IMR-90 (cell line): ENCODE measurements at regions not wholly inside any gene's neighbourhood (a gene's known extent, or its start where the extent isn't known, plus 50 kb on each side); places are given as distances from the start of the nearest gene placed in this dataset.

Source experiments
- ATAC-seq: fragments of 200-7000 bp; cut with Tn5 transposase; 2 replicates; pipeline ENCODE4 v1.9.1; 2020; ENCODE audit warnings: low read depth, mild to moderate bottlenecking, moderate library complexity
- BruUV-seq: library from RNA; stranded (reverse); fragments of 400-500 nt; replicated peaks from 2 replicates; lab custom pipeline; 2021; lab: Mats Ljungman, UMichigan
- CTCF ChIA-PET: fragments of 300-600 bp; formaldehyde crosslinking; extraction: SDS; loops from one replicate; lab custom pipeline; 2021; ENCODE audit warnings: antibody characterized with exemption; lab: Yijun Ruan, JAX
- POLR2A ChIA-PET: fragments of 300-600 bp; sonication (Branson Sonifier 250); formaldehyde crosslinking; loops from one replicate; lab custom pipeline; 2022; ENCODE audit warnings: antibody characterized with exemption; ENCODE audit not compliant: unreplicated experiment; lab: Charles Lee
- DNase-seq: peaks from one replicate; pipeline ENCODE4 v3.0.0; 2013
- H2AFZ ChIP-seq: replicated peaks from 2 replicates; pipeline ENCODE3; 2013; ENCODE audit warnings: low read length, mild to moderate bottlenecking; ENCODE audit not compliant: poor library complexity
- H2AK5ac ChIP-seq: 2 replicates; pipeline ENCODE4 v1.6.1; 2013; ENCODE audit warnings: low read depth, low read length, inconsistent platforms
- H2AK9ac ChIP-seq: replicated peaks from 2 replicates; pipeline ENCODE3; 2013; ENCODE audit warnings: mild to moderate bottlenecking, low read depth, low read length, moderate library complexity; ENCODE audit not compliant: poor library complexity
- H2BK120ac ChIP-seq: 2 replicates; pipeline ENCODE4 v1.6.1; 2013; ENCODE audit warnings: low read depth, low read length, inconsistent platforms
- H2BK15ac ChIP-seq: 3 replicates; pipeline ENCODE4 v1.6.1; 2013; ENCODE audit warnings: low read depth, low read length, inconsistent platforms
- H2BK20ac ChIP-seq: 2 replicates; pipeline ENCODE4 v1.6.1; 2013; ENCODE audit warnings: low read depth, mild to moderate bottlenecking, inconsistent platforms, low read length, moderate library complexity
- H2BK5ac ChIP-seq: 2 replicates; pipeline ENCODE4 v1.6.1; 2013; ENCODE audit warnings: mild to moderate bottlenecking, low read depth, low read length, inconsistent platforms; ENCODE audit not compliant: poor library complexity, severe bottlenecking
- H3K14ac ChIP-seq: replicated peaks from 2 replicates; pipeline ENCODE4 v1.6.1; 2013; ENCODE audit warnings: low read depth, low read length, inconsistent platforms
- H3K18ac ChIP-seq: 2 replicates; pipeline ENCODE4 v1.6.1; 2013; ENCODE audit warnings: low read depth, low read length, control low read depth
- H3K23ac ChIP-seq: 2 replicates; pipeline ENCODE4 v1.6.1; 2013; ENCODE audit warnings: low read depth, low read length, inconsistent platforms
- H3K27ac ChIP-seq: 2 replicates; pipeline ENCODE4 v1.5.1; 2013; ENCODE audit warnings: mild to moderate bottlenecking, control low read depth, low read length; ENCODE audit not compliant: insufficient read depth
- H3K27me3 ChIP-seq: 2 replicates; pipeline ENCODE4 v1.6.1; 2013; ENCODE audit warnings: low read length; ENCODE audit not compliant: control insufficient read depth, insufficient read depth
- H3K36me3 ChIP-seq: 2 replicates; pipeline ENCODE4 v1.6.1; 2013; ENCODE audit warnings: low read length, mixed read lengths; ENCODE audit not compliant: control insufficient read depth, insufficient read depth
- H3K4ac ChIP-seq: 2 replicates; pipeline ENCODE4 v1.6.1; 2013; ENCODE audit warnings: low read depth, low read length, inconsistent platforms
- H3K4me1 ChIP-seq: 2 replicates; pipeline ENCODE4 v1.6.1; 2013; ENCODE audit warnings: low read length, mixed read lengths; ENCODE audit not compliant: control insufficient read depth, insufficient read depth
- H3K4me2 ChIP-seq: 2 replicates; pipeline ENCODE4 v1.6.1; 2013; ENCODE audit warnings: low read depth, mild to moderate bottlenecking, control low read depth, low read length, moderate library complexity
- H3K4me3 ChIP-seq: 2 replicates; pipeline ENCODE4 v1.5.1; 2013; ENCODE audit warnings: low read depth, mild to moderate bottlenecking, control low read depth, low read length, moderate library complexity; ENCODE audit not compliant: insufficient read depth
- H3K56ac ChIP-seq: 2 replicates; pipeline ENCODE4 v1.6.1; 2013; ENCODE audit warnings: low read length, inconsistent platforms; ENCODE audit not compliant: insufficient read depth; ENCODE audit errors: extremely low read depth
- H3K79me1 ChIP-seq, 2 experiments: 2 replicates each; pipeline ENCODE4 v1.6.1; 2013; ENCODE audit warnings: low read length in 2 of 2, inconsistent platforms in 1 of 2, low read depth in 1 of 2
- H3K9ac ChIP-seq: 2 replicates; pipeline ENCODE4 v1.6.1; 2013; ENCODE audit warnings: low read depth, low read length, control low read depth
- H3K9me1 ChIP-seq: 2 replicates; pipeline ENCODE4 v1.6.1; 2013; ENCODE audit warnings: low read length, inconsistent platforms; ENCODE audit not compliant: insufficient read depth
- H3K9me3 ChIP-seq: 2 replicates; pipeline ENCODE4 v1.6.1; 2013; ENCODE audit warnings: low read length; ENCODE audit not compliant: control insufficient read depth, insufficient read depth
- H4K20me1 ChIP-seq: 2 replicates; pipeline ENCODE4 v1.6.1; 2013; ENCODE audit warnings: low read length, inconsistent platforms; ENCODE audit not compliant: insufficient read depth
- H4K5ac ChIP-seq: 2 replicates; pipeline ENCODE4 v1.6.1; 2013; ENCODE audit warnings: mild to moderate bottlenecking, low read depth, low read length, control low read depth
- H4K8ac ChIP-seq, 2 experiments: 2 replicates each; pipeline ENCODE4 v1.6.1; 2013; ENCODE audit warnings: low read depth in 2 of 2, low read length in 2 of 2, control low read depth in 1 of 2, inconsistent platforms in 1 of 2
- H4K91ac ChIP-seq: 2 replicates; pipeline ENCODE4 v1.6.1; 2013; ENCODE audit warnings: low read depth, low read length, inconsistent platforms; ENCODE audit not compliant: insufficient read depth
- BHLHE40 ChIP-seq: fragments of 150-350 bp; IDR thresholded peaks from 2 replicates; pipeline ENCODE4 v1.6.1; 2016; ENCODE audit warnings: mild to moderate bottlenecking, low read depth, low read length
- CEBPB ChIP-seq: IDR thresholded peaks from 2 replicates; pipeline ENCODE4 v1.6.1; 2012; ENCODE audit warnings: low read depth, low read length, improper control_type of control experiment
- CHD1 ChIP-seq: IDR thresholded peaks from 2 replicates; pipeline ENCODE4 v1.6.1; 2012; ENCODE audit warnings: low read depth, low read length, improper control_type of control experiment
- CTCF ChIP-seq: conservative IDR thresholded peaks from 2 replicates; pipeline ENCODE4 v1.5.1; 2012; ENCODE audit warnings: mild to moderate bottlenecking, low read depth, low read length, improper control_type of control experiment
- ELK1 ChIP-seq: fragments of 150-350 bp; IDR thresholded peaks from 2 replicates; pipeline ENCODE4 v1.6.1; 2016; ENCODE audit warnings: low read depth, mild to moderate bottlenecking, low read length, moderate library complexity, borderline replicate concordance
- FOS ChIP-seq: fragments of 150-350 bp; IDR thresholded peaks from 2 replicates; pipeline ENCODE4 v1.6.1; 2016; ENCODE audit warnings: low read depth, low read length
- MAFK ChIP-seq: IDR thresholded peaks from 2 replicates; pipeline ENCODE4 v1.6.1; 2012; ENCODE audit warnings: low read depth, low read length, improper control_type of control experiment
- MAZ ChIP-seq: IDR thresholded peaks from 2 replicates; pipeline ENCODE4 v1.6.1; 2012; ENCODE audit warnings: low read depth, mild to moderate bottlenecking, low read length, improper control_type of control experiment, moderate library complexity, borderline replicate concordance
- MXI1 ChIP-seq: IDR thresholded peaks from 2 replicates; pipeline ENCODE4 v1.6.1; 2012; ENCODE audit warnings: low read depth, mild to moderate bottlenecking, low read length, moderate library complexity, borderline replicate concordance
- NFE2L2 ChIP-seq: fragments of 150-350 bp; IDR thresholded peaks from 2 replicates; pipeline ENCODE4 v1.6.1; 2016; ENCODE audit warnings: low read depth, mild to moderate bottlenecking, low read length
- POLR2A ChIP-seq: IDR thresholded peaks from 2 replicates; pipeline ENCODE4 v1.6.1; 2012; ENCODE audit warnings: mild to moderate bottlenecking, low read depth, low read length
- RAD21 ChIP-seq: IDR thresholded peaks from 2 replicates; pipeline ENCODE4 v1.6.1; 2012; ENCODE audit warnings: low read length, improper control_type of control experiment
- RCOR1 ChIP-seq: IDR thresholded peaks from 2 replicates; pipeline ENCODE4 v1.6.1; 2012; ENCODE audit warnings: mild to moderate bottlenecking, low read length, improper control_type of control experiment; ENCODE audit not compliant: insufficient replicate concordance
- RFX5 ChIP-seq: IDR thresholded peaks from 2 replicates; pipeline ENCODE4 v1.8.0; 2012; ENCODE audit warnings: low read depth, mild to moderate bottlenecking, low read length, moderate library complexity
- SMC3 ChIP-seq: fragments of 150-350 bp; IDR thresholded peaks from 2 replicates; pipeline ENCODE4 v1.6.1; 2016; ENCODE audit warnings: low read depth, mild to moderate bottlenecking, antibody characterized with exemption, low read length, moderate library complexity
- USF2 ChIP-seq: fragments of 150-350 bp; IDR thresholded peaks from 2 replicates; pipeline ENCODE4 v1.6.1; 2017; ENCODE audit warnings: mild to moderate bottlenecking, antibody characterized with exemption, low read length, low read depth
- WGBS, 2 experiments: methylation state at CpG; one replicate each; pipeline versions ENCODE4 v1.1.5 to v1.1.7; 2013; ENCODE audit warnings: missing lambda C conversion rate in 2 of 2; ENCODE audit not compliant: insufficient read length in 1 of 2; ENCODE audit errors: extremely low coverage in 2 of 2; 5-methylcytosine and 5-hydroxymethylcytosine counted together
- dilution Hi-C: fragments of 300-500 bp; cut with HindIII; formaldehyde crosslinking; loops from one replicate; pipeline ENCODE4 v1.14.3; 2018; ENCODE audit warnings: low sequenced_read_pairs; ENCODE audit not compliant: unreplicated experiment
- in situ Hi-C: fragments of 300-500 bp; cut with MboI; formaldehyde crosslinking; loops from 3 replicates; pipeline ENCODE4 v1.14.3; 2019; ENCODE audit warnings: low sequenced_read_pairs, inconsistent platforms, mixed read lengths
- intact Hi-C: fragments of 100-400 bp; cut with micrococcal nuclease; formaldehyde crosslinking; loops from 2 replicates; pipeline ENCODE4 v1.10.0; 2022

- ChIA-PET POLR2A (no interaction called here), CTCF (no interaction called here)
- no peak overlapping the region for H2BK5ac ChIP-seq
- dilution Hi-C loops (no loop called here), in situ Hi-C loops (no loop called here), intact Hi-C loops (no loop called here)
- H2AK9ac ChIP-seq = no peak overlapping the region
- H3K4ac ChIP-seq = no peak overlapping the region
- no peak overlapping the region for H2BK20ac ChIP-seq
- H3K56ac ChIP-seq = no peak overlapping the region
- H3K4me3 ChIP-seq = no peak overlapping the region
- H2BK15ac ChIP-seq = no peak overlapping the region
- H3K23ac ChIP-seq = no peak overlapping the region
- H3K9ac ChIP-seq = no peak overlapping the region
- DNase-seq (no peak), ATAC-seq (no peak)
- no peaks in the 10 kb centered on the region for H3K9me1 ChIP-seq
- WGBS, 2 experiments = 100% methylated on average over 1 of the region's 1 CpG; no CpG with 5 or more reads in 1 of the 2 experiments
- no peak overlapping the region for H2BK120ac ChIP-seq
- no peaks in the 10 kb centered on the region for H3K27me3 ChIP-seq
- no peak overlapping the region for H3K4me2 ChIP-seq
- no peak overlapping the region for H2AK5ac ChIP-seq
- no TSS peak for BruUV-seq
- H3K4me1 ChIP-seq = no peaks in the 10 kb centered on the region
- no peak overlapping the region for H4K91ac ChIP-seq
- no peak overlapping the region for H3K18ac ChIP-seq
- no peak overlapping the region for H4K8ac ChIP-seq
- H4K5ac ChIP-seq = no peak overlapping the region
- no peaks in the 10 kb centered on the region for H3K79me1 ChIP-seq
- no peaks in the 10 kb centered on the region for H3K36me3 ChIP-seq
- no peaks in the 10 kb centered on the region for H3K9me3 ChIP-seq
- H2AFZ ChIP-seq = no peak overlapping the region
- no peak overlapping the region for H3K27ac ChIP-seq
- TF ChIP-seq ELK1 (no peak), NFE2L2 (no peak), CEBPB (no peak), CHD1 (no peak), POLR2A (no peak), MAFK (no peak), RCOR1 (no peak), FOS (no peak), CTCF (no peak), RFX5 (no peak), SMC3 (no peak), RAD21 (no peak), MXI1 (no peak), BHLHE40 (no peak), MAZ (no peak), USF2 (no peak)
- H4K20me1 ChIP-seq = no peaks in the 10 kb centered on the region
- no peak overlapping the region for H3K14ac ChIP-seq
Measured at GRCh38 chr2:199144036-199144435, 313.7 kb downstream of the SATB2 start.
